Activated T-helper 17 cell treated with anti-CD3 and anti-CD28 coated beads, Interleukin-2, amount 50 U/mL, for 72 hours (primary cell): ENCODE measurements at regions not wholly inside any gene's neighbourhood (a gene's known extent, or its start where the extent isn't known, plus 50 kb on each side); places are given as distances from the start of the nearest gene placed in this dataset.
"Not testable (repeated sequence)": the region's sequence is repeated elsewhere in the genome, so short reads cannot be mapped to it uniquely, and the experiment has no call there.

Experiments used
- ATAC-seq: fragments of 150-1000 bp; cut with Tn5 transposase; replicated peaks from 2 replicates; pipeline ENCODE4 v1.10.0; 2021; ENCODE audit warnings: mild to moderate bottlenecking, moderate library complexity
- H3K27ac Mint-ChIP-seq: one replicate; pipeline ENCODE4 v1.8.0; 2022; ENCODE audit warnings: mixed read lengths
- H3K27me3 Mint-ChIP-seq: one replicate; pipeline ENCODE4 v1.8.0; 2022; ENCODE audit warnings: mixed read lengths
- H3K36me3 Mint-ChIP-seq: one replicate; pipeline ENCODE4 v1.8.0; 2022; ENCODE audit warnings: low read depth, mild to moderate bottlenecking, mixed read lengths
- H3K4me1 Mint-ChIP-seq: one replicate; pipeline ENCODE4 v1.8.0; 2022; ENCODE audit warnings: mixed read lengths
- H3K4me3 Mint-ChIP-seq: one replicate; pipeline ENCODE4 v1.8.0; 2022; ENCODE audit warnings: mild to moderate bottlenecking, mixed read lengths
- H3K9me3 Mint-ChIP-seq: one replicate; pipeline ENCODE4 v1.8.0; 2022; ENCODE audit warnings: mixed read lengths

GRCh38 chr3:103977417-103977816, 1389.3 kb upstream of the ALCAM start:
- Mint-ChIP-seq H3K4me3 (no peak overlapping the region), H3K27ac (no peak overlapping the region), H3K9me3 (no peaks in the 10 kb centered on the region), H3K4me1 (no peaks in the 10 kb centered on the region), H3K27me3 (no peaks in the 10 kb centered on the region), H3K36me3 (no peaks in the 10 kb centered on the region)
- no peak for ATAC-seq

GRCh38 chr3:103991461-103992115, 1375.1 kb upstream of the ALCAM start:
- no peaks in the 10 kb centered on the region for H3K27me3 Mint-ChIP-seq
- no peaks in the 10 kb centered on the region for H3K9me3 Mint-ChIP-seq
- no peak for ATAC-seq
- H3K4me3 Mint-ChIP-seq: no peak overlapping the region
- H3K4me1 Mint-ChIP-seq: no peaks in the 10 kb centered on the region
- no peaks in the 10 kb centered on the region for H3K36me3 Mint-ChIP-seq
- H3K27ac Mint-ChIP-seq: no peak overlapping the region

GRCh38 chr3:103992469-103992868, 1374.2 kb upstream of the ALCAM start:
- no peak overlapping the region for H3K27ac Mint-ChIP-seq
- ATAC-seq: no peak
- H3K4me3 Mint-ChIP-seq: no peak overlapping the region
- H3K27me3 Mint-ChIP-seq: no peaks in the 10 kb centered on the region
- no peaks in the 10 kb centered on the region for H3K9me3 Mint-ChIP-seq
- H3K4me1 Mint-ChIP-seq: no peaks in the 10 kb centered on the region
- H3K36me3 Mint-ChIP-seq: no peaks in the 10 kb centered on the region

GRCh38 chr3:104004956-104005355, 1361.8 kb upstream of the ALCAM start:
- no peaks in the 10 kb centered on the region for H3K9me3 Mint-ChIP-seq
- H3K27me3 Mint-ChIP-seq: no peaks in the 10 kb centered on the region
- H3K4me1 Mint-ChIP-seq: no peaks in the 10 kb centered on the region
- H3K27ac Mint-ChIP-seq: no peak overlapping the region
- H3K4me3 Mint-ChIP-seq: no peak overlapping the region
- no peaks in the 10 kb centered on the region for H3K36me3 Mint-ChIP-seq
- ATAC-seq: no peak

- no peak for ATAC-seq
- H3K27me3 Mint-ChIP-seq: no peaks in the 10 kb centered on the region
- no peaks in the 10 kb centered on the region for H3K9me3 Mint-ChIP-seq
- H3K4me1 Mint-ChIP-seq: no peaks in the 10 kb centered on the region
- H3K36me3 Mint-ChIP-seq: no peaks in the 10 kb centered on the region
- H3K27ac Mint-ChIP-seq: no peak overlapping the region
- H3K4me3 Mint-ChIP-seq: no peak overlapping the region
Measured at GRCh38 chr3:104005815-104006214, 1360.9 kb upstream of the ALCAM start.

- no peak for ATAC-seq
- Mint-ChIP-seq H3K4me3 (no peak overlapping the region), H3K9me3 (peaks cover 17% of the 10 kb centered on the region), H3K27me3 (no peaks in the 10 kb centered on the region), H3K36me3 (no peaks in the 10 kb centered on the region), H3K27ac (no peak overlapping the region), H3K4me1 (no peaks in the 10 kb centered on the region)
Measured at GRCh38 chr3:104018541-104018940, 1348.2 kb upstream of the ALCAM start.

GRCh38 chr3:104031598-104031997, 1335.1 kb upstream of the ALCAM start:
- H3K4me1 Mint-ChIP-seq: no peaks in the 10 kb centered on the region

GRCh38 chr3:104032283-104032682, 1334.4 kb upstream of the ALCAM start:
- no peaks in the 10 kb centered on the region for H3K36me3 Mint-ChIP-seq
- H3K27ac Mint-ChIP-seq: no peak overlapping the region
- ATAC-seq: no peak
- H3K9me3 Mint-ChIP-seq: peaks cover 10% of the 10 kb centered on the region
- H3K4me1 Mint-ChIP-seq: no peaks in the 10 kb centered on the region
- no peaks in the 10 kb centered on the region for H3K27me3 Mint-ChIP-seq
- H3K4me3 Mint-ChIP-seq: no peak overlapping the region

More at GRCh38 chr3:104031598-104031997, 1335.1 kb upstream of the ALCAM start:
- Mint-ChIP-seq H3K4me3 (no peak overlapping the region), H3K27me3 (no peaks in the 10 kb centered on the region), H3K27ac (no peak overlapping the region), H3K36me3 (no peaks in the 10 kb centered on the region), H3K9me3 (peaks cover 10% of the 10 kb centered on the region)
- ATAC-seq: no peak

GRCh38 chr3:104040896-104041295, 1325.8 kb upstream of the ALCAM start:
- ATAC-seq: no peak
- H3K27me3 Mint-ChIP-seq: no peaks in the 10 kb centered on the region
- no peak overlapping the region for H3K27ac Mint-ChIP-seq
- H3K9me3 Mint-ChIP-seq: peaks cover 4% of the 10 kb centered on the region
- H3K4me3 Mint-ChIP-seq: no peak overlapping the region
- no peaks in the 10 kb centered on the region for H3K36me3 Mint-ChIP-seq
- H3K4me1 Mint-ChIP-seq: no peaks in the 10 kb centered on the region

- H3K27me3 Mint-ChIP-seq, H3K36me3 Mint-ChIP-seq, H3K4me3 Mint-ChIP-seq, H3K9me3 Mint-ChIP-seq, H3K27ac Mint-ChIP-seq, H3K4me1 Mint-ChIP-seq, ATAC-seq: not testable (repeated sequence)
Measured at GRCh38 chr3:104043001-104043543, 1323.6 kb upstream of the ALCAM start.

GRCh38 chr3:104044002-104044401, 1322.7 kb upstream of the ALCAM start:
- no peak for ATAC-seq
- no peaks in the 10 kb centered on the region for H3K36me3 Mint-ChIP-seq

GRCh38 chr3:104066658-104067057, 1300.1 kb upstream of the ALCAM start:
- no peak overlapping the region for H3K4me3 Mint-ChIP-seq
- ATAC-seq: no peak
- H3K27me3 Mint-ChIP-seq: no peaks in the 10 kb centered on the region
- no peaks in the 10 kb centered on the region for H3K36me3 Mint-ChIP-seq
- no peak overlapping the region for H3K27ac Mint-ChIP-seq
- peaks cover 3% of the 10 kb centered on the region for H3K9me3 Mint-ChIP-seq
- H3K4me1 Mint-ChIP-seq: no peaks in the 10 kb centered on the region

More at GRCh38 chr3:104044002-104044401, 1322.7 kb upstream of the ALCAM start:
- Mint-ChIP-seq H3K27ac (no peak overlapping the region), H3K27me3 (no peaks in the 10 kb centered on the region), H3K9me3 (peaks cover 5% of the 10 kb centered on the region), H3K4me3 (no peak overlapping the region), H3K4me1 (no peaks in the 10 kb centered on the region)

GRCh38 chr3:104069114-104069513, 1297.6 kb upstream of the ALCAM start:
- H3K9me3 Mint-ChIP-seq: peaks cover 7% of the 10 kb centered on the region
- H3K36me3 Mint-ChIP-seq: no peaks in the 10 kb centered on the region
- no peaks in the 10 kb centered on the region for H3K4me1 Mint-ChIP-seq
- ATAC-seq: no peak
- H3K4me3 Mint-ChIP-seq: no peak overlapping the region
- H3K27ac Mint-ChIP-seq: no peak overlapping the region
- no peaks in the 10 kb centered on the region for H3K27me3 Mint-ChIP-seq

- no peak overlapping the region for H3K27ac Mint-ChIP-seq
- no peaks in the 10 kb centered on the region for H3K27me3 Mint-ChIP-seq
- ATAC-seq: no peak
- H3K36me3 Mint-ChIP-seq: no peaks in the 10 kb centered on the region
- H3K4me1 Mint-ChIP-seq: no peaks in the 10 kb centered on the region
- H3K4me3 Mint-ChIP-seq: no peak overlapping the region
- H3K9me3 Mint-ChIP-seq: peaks cover 7% of the 10 kb centered on the region
Measured at GRCh38 chr3:104070906-104071305, 1295.8 kb upstream of the ALCAM start.

- no peak for ATAC-seq
Measured at GRCh38 chr3:104080088-104080626, 1286.6 kb upstream of the ALCAM start.

More at GRCh38 chr3:104080088-104080626, 1286.6 kb upstream of the ALCAM start:
- H3K27me3 Mint-ChIP-seq: no peaks in the 10 kb centered on the region
- no peaks in the 10 kb centered on the region for H3K36me3 Mint-ChIP-seq
- no peak overlapping the region for H3K27ac Mint-ChIP-seq
- peaks cover 3% of the 10 kb centered on the region for H3K9me3 Mint-ChIP-seq
- H3K4me3 Mint-ChIP-seq: no peak overlapping the region
- H3K4me1 Mint-ChIP-seq: no peaks in the 10 kb centered on the region
